BE2C (cell line): ENCODE measurements at regions not wholly inside any gene's neighbourhood (a gene's known extent, or its start where the extent isn't known, plus 50 kb on each side); places are given as distances from the start of the nearest gene placed in this dataset.

ENCODE experiments used
- DNase-seq: peaks from one replicate; pipeline ENCODE4 v3.0.0-alpha.2; 2020
- H3K27me3 ChIP-seq: fragments of 250-450 bp; sonication (Bioruptor Pico); 2 replicates; pipeline ENCODE4 v1.5.1; 2020; ENCODE audit warnings: mild to moderate bottlenecking
- H3K36me3 ChIP-seq: fragments of 250-450 bp; sonication (Bioruptor Pico); 2 replicates; pipeline ENCODE4 v1.5.1; 2020; ENCODE audit warnings: mild to moderate bottlenecking
- H3K4me1 ChIP-seq: fragments of 250-450 bp; sonication (Bioruptor Pico); 2 replicates; pipeline ENCODE4 v1.5.1; 2020
- H3K4me3 ChIP-seq: 2 replicates; pipeline ENCODE4 v1.5.1; 2011; ENCODE audit warnings: low read depth, low read length
- H3K9me3 ChIP-seq: fragments of 250-450 bp; sonication (Bioruptor Pico); 2 replicates; pipeline ENCODE4 v1.5.1; 2020
- TF ChIP-seq, protein P1 (sequence below): IDR thresholded peaks from 2 replicates; pipeline ENCODE4 v1.5.1; 2012; ENCODE audit warnings: mild to moderate bottlenecking, low read depth, low read length

DNA sequence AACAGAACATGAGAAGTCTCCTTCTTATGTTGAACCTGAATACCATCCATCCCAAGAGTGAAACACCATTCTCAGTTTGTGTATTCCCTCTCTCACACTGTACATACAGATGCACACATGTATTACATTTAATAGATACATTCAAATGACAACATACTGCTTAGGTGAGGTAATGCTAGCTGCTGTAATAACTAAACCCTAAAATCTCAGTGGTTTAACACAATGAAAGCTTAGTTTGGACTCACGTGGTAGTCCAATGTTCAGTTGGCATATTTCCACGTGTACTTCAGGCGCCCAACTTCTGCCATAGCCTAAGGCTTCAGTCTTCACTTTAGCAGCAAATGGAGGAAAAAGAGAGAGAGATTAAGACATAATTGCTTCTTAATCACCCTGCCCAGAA, 351.1 kb upstream of the PMFBP1 start:
- TF ChIP-seq, protein P1, sequence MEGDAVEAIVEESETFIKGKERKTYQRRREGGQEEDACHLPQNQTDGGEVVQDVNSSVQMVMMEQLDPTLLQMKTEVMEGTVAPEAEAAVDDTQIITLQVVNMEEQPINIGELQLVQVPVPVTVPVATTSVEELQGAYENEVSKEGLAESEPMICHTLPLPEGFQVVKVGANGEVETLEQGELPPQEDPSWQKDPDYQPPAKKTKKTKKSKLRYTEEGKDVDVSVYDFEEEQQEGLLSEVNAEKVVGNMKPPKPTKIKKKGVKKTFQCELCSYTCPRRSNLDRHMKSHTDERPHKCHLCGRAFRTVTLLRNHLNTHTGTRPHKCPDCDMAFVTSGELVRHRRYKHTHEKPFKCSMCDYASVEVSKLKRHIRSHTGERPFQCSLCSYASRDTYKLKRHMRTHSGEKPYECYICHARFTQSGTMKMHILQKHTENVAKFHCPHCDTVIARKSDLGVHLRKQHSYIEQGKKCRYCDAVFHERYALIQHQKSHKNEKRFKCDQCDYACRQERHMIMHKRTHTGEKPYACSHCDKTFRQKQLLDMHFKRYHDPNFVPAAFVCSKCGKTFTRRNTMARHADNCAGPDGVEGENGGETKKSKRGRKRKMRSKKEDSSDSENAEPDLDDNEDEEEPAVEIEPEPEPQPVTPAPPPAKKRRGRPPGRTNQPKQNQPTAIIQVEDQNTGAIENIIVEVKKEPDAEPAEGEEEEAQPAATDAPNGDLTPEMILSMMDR = no peak
- no peaks in the 10 kb centered on the region for H3K36me3 ChIP-seq
- H3K4me1 ChIP-seq = no peaks in the 10 kb centered on the region
- DNase-seq = no peak
- no peaks in the 10 kb centered on the region for H3K27me3 ChIP-seq
- H3K9me3 ChIP-seq = no peaks in the 10 kb centered on the region
- H3K4me3 ChIP-seq = no peak overlapping the region

DNA sequence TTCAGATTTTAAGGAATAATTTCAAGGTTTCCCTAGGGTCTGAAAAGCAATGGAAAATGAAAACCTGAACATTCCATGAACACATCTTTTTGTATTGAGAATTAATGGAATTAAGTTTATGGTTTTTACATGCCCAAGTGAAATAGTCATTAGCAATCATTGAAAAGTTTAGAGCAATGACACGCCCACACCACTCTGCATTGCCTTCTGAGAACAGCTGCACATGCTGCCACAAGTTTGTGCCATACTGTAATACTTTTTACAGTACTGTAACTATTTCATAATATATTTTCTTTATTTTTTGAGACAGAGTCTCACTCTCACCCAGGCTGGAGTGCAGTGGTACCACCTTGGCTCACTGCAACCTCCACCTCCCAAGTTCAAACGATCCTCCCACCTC, 345.2 kb upstream of the PMFBP1 start:
- no peak for DNase-seq
- H3K4me3 ChIP-seq = no peak overlapping the region
- H3K9me3 ChIP-seq = no peaks in the 10 kb centered on the region
- H3K27me3 ChIP-seq = no peaks in the 10 kb centered on the region
- no peaks in the 10 kb centered on the region for H3K4me1 ChIP-seq
- TF ChIP-seq, protein P1 = no peak
- H3K36me3 ChIP-seq = no peaks in the 10 kb centered on the region

DNA sequence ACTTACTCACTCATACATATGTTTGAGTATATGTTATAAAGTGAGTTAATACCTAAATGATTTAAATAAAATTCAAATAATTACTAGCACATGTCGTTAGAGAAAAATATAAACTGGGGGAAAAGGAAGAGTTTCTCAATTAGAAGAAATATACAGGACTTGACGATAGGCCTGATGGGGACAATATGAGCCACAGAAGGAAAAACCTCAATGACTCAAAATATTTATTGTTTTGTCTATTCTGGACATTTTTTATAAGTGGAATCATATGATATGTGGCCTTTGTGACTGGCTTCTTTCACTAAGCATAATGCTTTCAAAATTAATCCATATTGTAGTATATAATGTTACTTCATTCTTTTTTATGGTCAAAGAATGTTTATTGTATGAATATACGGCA, 339.2 kb upstream of the PMFBP1 start:
- no peaks in the 10 kb centered on the region for H3K27me3 ChIP-seq
- TF ChIP-seq, protein P1 = no peak
- H3K4me1 ChIP-seq = no peaks in the 10 kb centered on the region
- H3K9me3 ChIP-seq = no peaks in the 10 kb centered on the region
- no peaks in the 10 kb centered on the region for H3K36me3 ChIP-seq
- DNase-seq = no peak
- H3K4me3 ChIP-seq = no peak overlapping the region

DNA sequence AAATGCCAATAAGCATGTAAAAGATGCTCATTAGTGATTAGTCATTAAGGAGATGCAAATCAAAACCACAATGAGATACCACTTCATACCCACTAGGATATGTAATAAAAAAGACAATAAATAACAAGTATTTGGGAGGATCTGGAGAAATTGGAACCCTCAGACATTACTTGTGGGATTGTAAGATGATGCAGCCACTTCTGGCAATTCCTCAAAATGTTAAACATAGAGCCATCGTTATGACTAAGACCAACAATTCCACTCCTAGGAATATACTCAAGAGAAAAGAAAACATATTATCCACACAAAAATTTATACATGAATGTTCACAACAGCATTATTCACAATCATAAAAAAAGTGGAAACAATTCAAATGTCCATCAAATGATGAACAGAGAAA, 336.2 kb upstream of the PMFBP1 start:
- Histone ChIP-seq H3K27me3 (no peaks in the 10 kb centered on the region), H3K4me3 (no peak overlapping the region), H3K4me1 (no peaks in the 10 kb centered on the region), H3K9me3 (no peaks in the 10 kb centered on the region), H3K36me3 (no peaks in the 10 kb centered on the region)
- DNase-seq = no peak
- TF ChIP-seq, protein P1 = no peak

DNA sequence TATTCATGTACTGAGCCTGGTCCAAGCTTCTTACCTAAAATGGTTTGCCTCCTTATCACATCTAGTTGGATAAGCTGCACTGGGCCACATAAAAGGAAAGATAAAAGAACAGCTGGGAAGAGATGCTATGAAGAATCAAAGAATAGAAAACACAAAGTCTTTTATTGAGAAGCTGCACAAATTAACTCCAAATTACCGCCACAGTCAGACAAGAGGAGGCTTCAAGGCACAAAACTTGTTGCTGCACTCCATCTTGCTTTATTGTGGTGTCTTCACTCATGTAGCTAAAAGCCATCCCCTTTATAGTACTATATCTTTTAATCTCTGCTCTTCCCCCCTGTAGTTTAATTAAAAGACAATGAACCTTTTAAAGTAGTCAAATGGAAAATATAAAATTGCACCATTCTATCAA, 330.6 kb upstream of the PMFBP1 start:
- no peak for DNase-seq
- TF ChIP-seq, protein P1 = no peak
- no peak overlapping the region for H3K4me3 ChIP-seq
- peaks cover 23% of the 10 kb centered on the region for H3K4me1 ChIP-seq
- no peaks in the 10 kb centered on the region for H3K27me3 ChIP-seq
- no peaks in the 10 kb centered on the region for H3K9me3 ChIP-seq
- H3K36me3 ChIP-seq = no peaks in the 10 kb centered on the region

DNA sequence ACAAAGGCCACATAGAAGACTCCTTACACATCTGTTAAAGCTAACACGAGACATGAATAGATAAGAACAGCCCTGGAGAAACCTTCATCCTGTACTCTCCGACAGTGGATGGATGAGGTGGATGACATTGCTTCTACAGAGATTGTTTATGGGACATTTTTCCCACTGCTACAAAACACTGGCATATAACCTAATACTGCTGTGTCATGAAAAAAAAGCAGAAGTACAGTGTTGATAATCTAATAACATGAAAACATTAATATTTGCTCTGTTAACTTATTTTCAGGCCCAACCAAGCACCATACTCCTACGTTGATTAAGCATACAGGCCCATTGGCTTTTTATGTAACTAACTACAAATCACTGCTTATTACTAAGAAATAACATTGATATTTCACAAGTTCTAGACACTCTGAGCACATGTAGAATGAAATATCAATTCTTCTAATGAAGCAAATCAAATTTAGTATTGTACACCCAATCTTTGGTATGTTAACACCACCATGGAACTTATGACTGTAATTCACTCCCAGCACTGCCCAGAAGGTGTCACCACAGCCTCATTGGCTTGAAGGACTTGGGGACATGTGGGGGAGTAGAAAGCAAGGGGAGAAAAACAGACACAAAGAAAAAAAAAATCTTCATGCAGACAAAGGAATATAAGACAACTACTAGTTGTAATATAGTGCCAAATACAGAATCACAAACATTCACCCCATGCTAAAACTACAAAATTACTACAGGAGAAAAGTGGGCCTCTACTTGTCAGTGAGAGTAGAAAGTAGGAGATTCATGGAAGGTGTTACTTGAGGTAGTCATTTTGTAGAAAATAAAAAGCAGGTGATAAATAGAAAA, 330.0 kb upstream of the PMFBP1 start:
- DNase-seq = peak; percentile 76
- Histone ChIP-seq H3K36me3 (no peaks in the 10 kb centered on the region), H3K4me1 (peaks cover 23% of the 10 kb centered on the region), H3K4me3 (no peak overlapping the region), H3K9me3 (no peaks in the 10 kb centered on the region), H3K27me3 (no peaks in the 10 kb centered on the region)
- TF ChIP-seq, protein P1 = peak; percentile 99
